H1 (cell line): ENCODE measurements at regions not wholly inside any gene's neighbourhood (a gene's known extent, or its start where the extent isn't known, plus 50 kb on each side); places are given as distances from the start of the nearest gene placed in this dataset.

Experiments
- CTCF ChIA-PET: fragments of 300-600 bp; sonication (Branson Sonifier 250); formaldehyde crosslinking; loops from one replicate; lab custom pipeline; 2021; ENCODE audit not compliant: partially characterized antibody; lab: Charles Lee
- POLR2A ChIA-PET: fragments of 300-600 bp; sonication (Branson Sonifier 250); formaldehyde crosslinking; loops from one replicate; lab custom pipeline; 2021; ENCODE audit warnings: inconsistent platforms; ENCODE audit not compliant: partially characterized antibody; lab: Charles Lee
- DNase-seq, 2 experiments: peaks; one replicate each; pipeline versions ENCODE4 v3.0.0 to v3.0.0-alpha.2; 2010 to 2022; ENCODE audit warnings: low spot score in 2 of 2, low read depth in 1 of 2, mixed read lengths in 1 of 2
- FAIRE-seq: peaks from 2 replicates; lab custom pipeline; 2011; peaks lifted over from hg19 to GRCh38; lab: Jason Lieb, UNC
- H2AFZ ChIP-seq: 2 replicates; pipeline ENCODE4 v1.8.1; 2012; ENCODE audit warnings: low read length, inconsistent platforms
- H2AK5ac ChIP-seq: 2 replicates; pipeline ENCODE4 v1.6.1; 2013; ENCODE audit warnings: low read depth, low read length
- H2BK120ac ChIP-seq: replicated peaks from 2 replicates; pipeline ENCODE3; 2013; ENCODE audit warnings: low read depth, low read length, inconsistent platforms
- H2BK12ac ChIP-seq: 2 replicates; pipeline ENCODE4 v1.6.1; 2013; ENCODE audit warnings: low read depth, low read length
- H2BK15ac ChIP-seq: 2 replicates; pipeline ENCODE4 v1.6.1; 2013; ENCODE audit warnings: low read length
- H2BK20ac ChIP-seq: 2 replicates; pipeline ENCODE4 v1.6.1; 2013; ENCODE audit warnings: low read length
- H2BK5ac ChIP-seq: 2 replicates; pipeline ENCODE4 v1.6.1; 2013; ENCODE audit warnings: low read depth, low read length
- H3K14ac ChIP-seq: 2 replicates; pipeline ENCODE4 v1.6.1; 2013; ENCODE audit warnings: inconsistent platforms; ENCODE audit not compliant: insufficient read length
- H3K18ac ChIP-seq: 2 replicates; pipeline ENCODE4 v1.6.1; 2013; ENCODE audit warnings: low read length; ENCODE audit errors: extremely low read depth
- H3K23ac ChIP-seq: 2 replicates; pipeline ENCODE4 v1.6.1; 2013; ENCODE audit warnings: inconsistent platforms; ENCODE audit not compliant: insufficient read length
- H3K23me2 ChIP-seq: 2 replicates; pipeline ENCODE4 v1.6.1; 2013; ENCODE audit warnings: low read depth, low read length
- H3K27ac ChIP-seq: 2 replicates; pipeline ENCODE4 v1.6.1; 2011; ENCODE audit warnings: low read depth, low read length, inconsistent platforms
- H3K27me3 ChIP-seq, 4 experiments: replicated peaks in 1 of 4; 1 replicate in 1 of 4; 2 replicates in 3 of 4; pipeline versions ENCODE4 v1.6.1 to v1.8.1; 2011 to 2013; ENCODE audit warnings: low read length in 3 of 4, mild to moderate bottlenecking in 3 of 4, inconsistent platforms in 2 of 4, mixed read lengths in 2 of 4, moderate library complexity in 1 of 4; ENCODE audit not compliant: control insufficient read depth in 3 of 4, insufficient read depth in 3 of 4; ENCODE audit errors: extremely low read depth in 1 of 4
- H3K36me3 ChIP-seq, 4 experiments: 2 replicates each; pipeline versions ENCODE4 v1.6.1 to v1.8.1; 2011 to 2013; ENCODE audit warnings: mild to moderate bottlenecking in 4 of 4, low read length in 3 of 4, moderate library complexity in 2 of 4, control low read depth in 1 of 4, inconsistent platforms in 1 of 4; ENCODE audit not compliant: insufficient read depth in 4 of 4, control insufficient read depth in 2 of 4
- H3K4ac ChIP-seq: replicated peaks from 2 replicates; pipeline ENCODE3; 2013; ENCODE audit warnings: low read length, low read depth, mixed read lengths, inconsistent platforms; ENCODE audit not compliant: insufficient read length
- H3K4me1 ChIP-seq, 4 experiments: replicated peaks in 1 of 4; 1 replicate in 1 of 4; 2 replicates in 3 of 4; pipeline versions ENCODE4 v1.6.1 to v1.8.1; 2011 to 2013; ENCODE audit warnings: low read length in 3 of 4, inconsistent platforms in 2 of 4, mixed read lengths in 1 of 4; ENCODE audit not compliant: insufficient read depth in 4 of 4, control insufficient read depth in 3 of 4
- H3K4me2 ChIP-seq, 2 experiments: 2 replicates each; pipeline versions ENCODE4 v1.6.1 to v1.8.1; 2011 to 2013; ENCODE audit warnings: low read depth in 2 of 2, low read length in 2 of 2, control low read depth in 1 of 2, inconsistent platforms in 1 of 2, mild to moderate bottlenecking in 1 of 2; ENCODE audit not compliant: insufficient read depth in 1 of 2
- H3K4me3 ChIP-seq, 4 experiments: fragments of 200-600, 300-600 bp in 1 of 4; sonication (generic), shearing (Covaris generic), sonication (Bioruptor Twin) in 1 of 4; 2 replicates each; pipeline versions ENCODE4 v1.5.1 to v1.8.1; 2011 to 2016; ENCODE audit warnings: low read length in 4 of 4, low read depth in 3 of 4, control low read depth in 2 of 4, inconsistent platforms in 2 of 4, mild to moderate bottlenecking in 2 of 4, mixed read lengths in 1 of 4, moderate library complexity in 1 of 4; ENCODE audit not compliant: insufficient read depth in 2 of 4; ENCODE audit errors: extremely low read depth in 1 of 4
- H3K56ac ChIP-seq: replicated peaks from 2 replicates; pipeline ENCODE3; 2013; ENCODE audit warnings: low read depth, mild to moderate bottlenecking, mixed read lengths, low read length, inconsistent platforms; ENCODE audit not compliant: insufficient read length
- H3K79me1 ChIP-seq: 2 replicates; pipeline ENCODE4 v1.6.1; 2013; ENCODE audit warnings: low read depth, low read length, control low read depth
- H3K79me2 ChIP-seq, 2 experiments: 2 replicates each; pipeline versions ENCODE4 v1.6.1 to v1.8.1; 2012 to 2013; ENCODE audit warnings: low read length in 2 of 2, mild to moderate bottlenecking in 2 of 2, inconsistent platforms in 1 of 2; ENCODE audit not compliant: insufficient read depth in 2 of 2, control insufficient read depth in 1 of 2
- H3K9ac ChIP-seq, 4 experiments: replicated peaks in 1 of 4; 1 replicate in 1 of 4; 2 replicates in 3 of 4; pipeline versions ENCODE4 v1.6.1 to v1.8.1; 2011 to 2013; ENCODE audit warnings: low read depth in 3 of 4, low read length in 3 of 4, control low read depth in 2 of 4, mild to moderate bottlenecking in 2 of 4, moderate library complexity in 2 of 4, inconsistent platforms in 1 of 4; ENCODE audit errors: extremely low read depth in 1 of 4
- H3K9me3 ChIP-seq, 2 experiments: 2 replicates each; pipeline versions ENCODE4 v1.6.1 to v1.8.1; 2012 to 2013; ENCODE audit warnings: mild to moderate bottlenecking in 2 of 2, moderate library complexity in 2 of 2, control low read depth in 1 of 2, inconsistent platforms in 1 of 2, low read depth in 1 of 2, low read length in 1 of 2, mixed read lengths in 1 of 2; ENCODE audit not compliant: insufficient read depth in 2 of 2
- H4K20me1 ChIP-seq, 2 experiments: replicated peaks in 1 of 2; 2 replicates each; pipeline versions ENCODE3 to v1.8.1; 2011 to 2013; ENCODE audit warnings: inconsistent platforms in 2 of 2, low read length in 2 of 2, mild to moderate bottlenecking in 1 of 2; ENCODE audit not compliant: insufficient read depth in 2 of 2, control insufficient read depth in 1 of 2
- H4K5ac ChIP-seq: 2 replicates; pipeline ENCODE4 v1.6.1; 2013; ENCODE audit warnings: low read length, low read depth, mixed read lengths, inconsistent platforms; ENCODE audit not compliant: insufficient read length
- H4K8ac ChIP-seq: 2 replicates; pipeline ENCODE4 v1.8.0; 2013; ENCODE audit warnings: mild to moderate bottlenecking, moderate library complexity, low read length, inconsistent platforms; ENCODE audit not compliant: insufficient read depth; ENCODE audit errors: extremely low read depth
- H4K91ac ChIP-seq: replicated peaks from 2 replicates; pipeline ENCODE3; 2013; ENCODE audit warnings: low read length, mixed read lengths, inconsistent platforms; ENCODE audit not compliant: insufficient read length
- ASH2L ChIP-seq: fragments of 200-600, 300-600 bp; sonication (generic); IDR thresholded peaks from one replicate; pipeline ENCODE4 v1.7.1; 2017; ENCODE audit warnings: low read length
- BACH1 ChIP-seq: IDR thresholded peaks from 2 replicates; pipeline ENCODE4 v1.6.1; 2012; ENCODE audit warnings: low read length, improper control_type of control experiment
- CEBPB ChIP-seq: IDR thresholded peaks from 2 replicates; pipeline ENCODE4 v1.6.1; 2012; ENCODE audit warnings: low read depth, low read length
- CHD1 ChIP-seq: IDR thresholded peaks from 2 replicates; pipeline ENCODE4 v1.6.1; 2012; ENCODE audit warnings: low read depth, low read length, improper control_type of control experiment
- EZH2 ChIP-seq: fragments of 200-600 bp; sonication (generic); IDR thresholded peaks from 2 replicates; pipeline ENCODE4 v1.7.1; 2012; ENCODE audit warnings: low read depth, mild to moderate bottlenecking, moderate library complexity, low read length, inconsistent platforms; ENCODE audit not compliant: severe bottlenecking
- GABPA ChIP-seq: IDR thresholded peaks from 2 replicates; pipeline ENCODE4 v1.6.1; 2011; ENCODE audit warnings: mild to moderate bottlenecking, low read length, moderate library complexity, borderline replicate concordance; ENCODE audit not compliant: insufficient read depth
- KDM4A ChIP-seq: IDR thresholded peaks from one replicate; pipeline ENCODE4 v1.7.1; 2012; ENCODE audit warnings: low read depth, mild to moderate bottlenecking, moderate library complexity, low read length, inconsistent platforms; ENCODE audit not compliant: severe bottlenecking
- MAFK ChIP-seq: IDR thresholded peaks from 2 replicates; pipeline ENCODE4 v1.6.1; 2012; ENCODE audit warnings: low read depth, mild to moderate bottlenecking, improper control_type of control experiment, low read length
- RAD21 ChIP-seq, 2 experiments: IDR thresholded peaks in 1 of 2; conservative IDR thresholded peaks in 1 of 2; 2 replicates each; pipeline ENCODE4 v1.6.1; 2011; ENCODE audit warnings: low read depth in 2 of 2, low read length in 2 of 2, improper control_type of control experiment in 1 of 2, inconsistent platforms in 1 of 2, mild to moderate bottlenecking in 1 of 2, moderate library complexity in 1 of 2
- SP2 ChIP-seq: IDR thresholded peaks from 2 replicates; pipeline ENCODE4 v1.6.1; 2012; ENCODE audit warnings: mild to moderate bottlenecking, low read length, inconsistent platforms
- WGBS, 2 experiments: shearing (Covaris generic) in 1 of 2; methylation state at CpG; one replicate each; pipeline versions ENCODE4 v1.1.6 to v1.1.7; 2013 to 2015; ENCODE audit warnings: low lambda C conversion rate in 2 of 2, mixed read lengths in 2 of 2, inconsistent platforms in 1 of 2, low coverage in 1 of 2, missing lambda C conversion rate in 1 of 2; ENCODE audit not compliant: insufficient replicate concordance in 2 of 2, insufficient coverage in 1 of 2, insufficient read length in 1 of 2; ENCODE audit errors: extremely low coverage in 1 of 2, missing lambda C conversion rate in 1 of 2; 5-methylcytosine and 5-hydroxymethylcytosine counted together
- TF ChIP-seq, protein P1 (sequence below): IDR thresholded peaks from 2 replicates; pipeline ENCODE4 v1.6.1; 2011; ENCODE audit warnings: low read length, improper control_type of control experiment
- TF ChIP-seq, protein P2 (sequence below): IDR thresholded peaks from 2 replicates; pipeline ENCODE4 v1.6.1; 2012; ENCODE audit warnings: inconsistent platforms

- Histone ChIP-seq H3K4me1 (no peaks in the 10 kb centered on the region), H3K27me3 (peaks cover 8 to 36% (median 19%) of the 10 kb centered on the region in 4 experiments; a peak in 6 of 7 replicates), H4K5ac (no peak overlapping the region), H2AK5ac (no peak overlapping the region), H2BK15ac (no peak overlapping the region), H3K27ac (no peak overlapping the region), H4K20me1 (no peaks in the 10 kb centered on the region), H2BK12ac (no peak overlapping the region), H2BK120ac (no peak overlapping the region), H3K4me2 (no peak overlapping the region), H3K14ac (no peak overlapping the region), H3K4ac (no peak overlapping the region), H3K18ac (no peak overlapping the region), H3K23ac (no peak overlapping the region), H4K8ac (no peak overlapping the region), H3K23me2 (no peaks in the 10 kb centered on the region), H2AFZ (no peak overlapping the region), H4K91ac (no peak overlapping the region), H3K9me3 (peaks cover 22 to 64% of the 10 kb centered on the region in 2 experiments), H2BK20ac (no peak overlapping the region), H3K36me3 (no peaks in the 10 kb centered on the region), H3K79me1 (no peaks in the 10 kb centered on the region), H2BK5ac (no peak overlapping the region), H3K4me3 (no peak overlapping the region), H3K9ac (no peak overlapping the region), H3K79me2 (no peaks in the 10 kb centered on the region), H3K56ac (no peak overlapping the region)
- CTCF ChIA-PET = no interaction called here
- no peak for FAIRE-seq
- 95% methylated on average over 2 of the region's 2 CpGs; no CpG with 5 or more reads in 1 of the 2 experiments for WGBS, 2 experiments
- POLR2A ChIA-PET = no interaction called here
- DNase-seq = no peak
- TF ChIP-seq ASH2L (no peak), KDM4A (no peak), MAFK (no peak), SP2 (no peak), RAD21 (IDR thresholded peaks at IDR 0.05 in 1 of 2, conservative IDR thresholded peaks at IDR 0.05 in 1 of 2; ENCODE audit: low read depth in 2 of 2, low read length in 2 of 2) (no peak), GABPA (no peak), CHD1 (no peak), CEBPB (no peak), BACH1 (no peak), EZH2 (no peak)
- TF ChIP-seq, protein P1, sequence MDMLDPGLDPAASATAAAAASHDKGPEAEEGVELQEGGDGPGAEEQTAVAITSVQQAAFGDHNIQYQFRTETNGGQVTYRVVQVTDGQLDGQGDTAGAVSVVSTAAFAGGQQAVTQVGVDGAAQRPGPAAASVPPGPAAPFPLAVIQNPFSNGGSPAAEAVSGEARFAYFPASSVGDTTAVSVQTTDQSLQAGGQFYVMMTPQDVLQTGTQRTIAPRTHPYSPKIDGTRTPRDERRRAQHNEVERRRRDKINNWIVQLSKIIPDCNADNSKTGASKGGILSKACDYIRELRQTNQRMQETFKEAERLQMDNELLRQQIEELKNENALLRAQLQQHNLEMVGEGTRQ = no peak
- TF ChIP-seq, protein P2, sequence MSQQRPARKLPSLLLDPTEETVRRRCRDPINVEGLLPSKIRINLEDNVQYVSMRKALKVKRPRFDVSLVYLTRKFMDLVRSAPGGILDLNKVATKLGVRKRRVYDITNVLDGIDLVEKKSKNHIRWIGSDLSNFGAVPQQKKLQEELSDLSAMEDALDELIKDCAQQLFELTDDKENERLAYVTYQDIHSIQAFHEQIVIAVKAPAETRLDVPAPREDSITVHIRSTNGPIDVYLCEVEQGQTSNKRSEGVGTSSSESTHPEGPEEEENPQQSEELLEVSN = no peak
These were observed 66.3 kb upstream of the IGLL5 start for GRCh38 chr22:22821340-22821739.
